HG03196 (cell line): ENCODE measurements at regions not wholly inside any gene's neighbourhood (a gene's known extent, or its start where the extent isn't known, plus 50 kb on each side); places are given as distances from the start of the nearest gene placed in this dataset.
"Not testable (repeated sequence)": the region's sequence is repeated elsewhere in the genome, so short reads cannot be mapped to it uniquely, and the experiment has no call there.

Experiments used
- ATAC-seq: cut with Tn5 transposase; IDR thresholded peaks from one replicate; pipeline ENCODE4 v1.9.1; 2021; ENCODE audit not compliant: unreplicated experiment

- no peak for ATAC-seq
These were observed 299.9 kb downstream of the FZD1 start for GRCh38 chr7:91564101-91564500.

- no peak for ATAC-seq
These were observed 300.3 kb downstream of the FZD1 start for GRCh38 chr7:91564541-91564940.

- ATAC-seq: no peak
These were observed 301.5 kb downstream of the FZD1 start for GRCh38 chr7:91565499-91566401.

GRCh38 chr7:91566402-91566732, 302.1 kb downstream of the FZD1 start:
- ATAC-seq: no peak

GRCh38 chr7:91567081-91568012, 303.1 kb downstream of the FZD1 start:
- no peak for ATAC-seq

- no peak for ATAC-seq
These were observed 303.9 kb downstream of the FZD1 start for GRCh38 chr7:91568138-91568537.

GRCh38 chr7:91569728-91570457, 305.7 kb downstream of the FZD1 start:
- no peak for ATAC-seq

- no peak for ATAC-seq
These were observed 306.3 kb downstream of the FZD1 start for GRCh38 chr7:91570560-91570959.

GRCh38 chr7:91571601-91572000, 307.4 kb downstream of the FZD1 start:
- ATAC-seq: no peak

GRCh38 chr7:91573405-91573804, 307.1 kb downstream of the MTERF1 start:
- ATAC-seq: no peak

GRCh38 chr7:91576459-91576858, 304.0 kb downstream of the MTERF1 start:
- ATAC-seq: not testable (repeated sequence)

- no peak for ATAC-seq
These were observed 300.7 kb downstream of the MTERF1 start for GRCh38 chr7:91579837-91580236.

GRCh38 chr7:91582799-91583477, 297.6 kb downstream of the MTERF1 start:
- ATAC-seq: no peak

GRCh38 chr7:91596287-91596686, 284.2 kb downstream of the MTERF1 start:
- no peak for ATAC-seq

- ATAC-seq: no peak
These were observed 281.7 kb downstream of the MTERF1 start for GRCh38 chr7:91598791-91599190.

- ATAC-seq: no peak
These were observed 280.4 kb downstream of the MTERF1 start for GRCh38 chr7:91600112-91600511.

- ATAC-seq: no peak
These were observed 276.8 kb downstream of the MTERF1 start for GRCh38 chr7:91603707-91604106.

GRCh38 chr7:91608606-91609005, 271.9 kb downstream of the MTERF1 start:
- ATAC-seq: no peak

- no peak for ATAC-seq
These were observed 271.0 kb downstream of the MTERF1 start for GRCh38 chr7:91609525-91609924.

- ATAC-seq: no peak
These were observed 266.1 kb downstream of the MTERF1 start for GRCh38 chr7:91614431-91614830.
